GM18508 (cell line): ENCODE measurements at regions not wholly inside any gene's neighbourhood (a gene's known extent, or its start where the extent isn't known, plus 50 kb on each side); places are given as distances from the start of the nearest gene placed in this dataset.

Source experiments
- ATAC-seq: cut with Tn5 transposase; IDR thresholded peaks from one replicate; pipeline ENCODE4 v1.9.1; 2021; ENCODE audit warnings: moderate number of reproducible peaks; ENCODE audit not compliant: insufficient read depth, unreplicated experiment

DNA sequence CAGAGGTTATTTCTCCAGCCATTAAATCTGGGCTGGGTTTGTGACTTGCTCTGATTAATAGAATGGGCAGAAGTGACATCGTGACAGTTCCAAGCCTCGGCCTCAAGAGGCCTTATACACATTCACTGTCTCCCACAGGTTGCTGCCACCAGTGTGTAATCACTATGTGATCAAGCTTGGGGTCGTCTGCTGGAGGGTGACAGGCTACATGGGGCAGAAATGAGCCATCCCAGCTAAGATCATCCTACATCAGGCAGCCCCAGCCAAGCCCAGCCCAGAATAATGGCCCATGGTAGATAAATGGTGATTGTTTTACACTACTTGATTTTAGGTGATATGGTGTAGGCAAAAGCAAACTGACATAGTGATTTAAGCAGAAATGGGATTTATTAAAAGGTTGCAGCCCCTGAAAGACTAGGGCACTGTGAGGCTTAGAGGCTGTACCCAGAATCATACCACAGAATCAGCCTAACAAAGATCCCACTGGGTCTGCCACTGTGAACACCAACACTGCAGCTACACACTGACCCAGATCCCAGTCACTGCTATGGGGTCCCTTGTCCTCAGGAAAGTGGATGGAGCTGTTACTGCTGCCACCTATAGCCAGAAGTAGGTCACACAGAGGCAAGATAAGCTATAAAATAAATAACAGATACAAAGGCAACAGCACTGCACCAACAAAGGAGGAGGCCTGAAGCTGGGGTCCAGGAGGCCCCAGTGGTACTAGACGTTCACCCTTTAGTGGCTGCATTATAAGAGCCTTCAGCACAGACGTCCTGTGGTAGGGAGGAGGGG is 159.6 kb upstream of the RBPJ start:
- no peak for ATAC-seq

DNA sequence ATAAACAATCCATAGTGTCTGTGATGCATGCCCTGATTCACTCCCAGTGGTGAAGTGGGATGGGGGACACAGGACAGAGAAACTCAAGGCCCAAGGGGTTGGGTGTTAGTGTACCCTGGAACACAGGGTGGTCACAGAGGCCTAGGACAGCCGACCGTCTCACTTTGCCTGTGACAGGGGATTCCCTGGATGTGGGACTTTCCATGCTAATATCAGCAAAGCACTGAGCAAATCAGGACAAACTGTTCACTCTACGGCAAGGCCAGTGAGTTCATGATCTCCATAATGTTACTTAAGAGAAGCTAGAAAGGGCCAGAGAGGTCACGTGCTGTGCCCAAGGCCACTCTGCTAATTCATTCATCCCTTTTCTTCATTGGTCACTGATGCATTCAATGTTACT is 158.7 kb upstream of the RBPJ start:
- no peak for ATAC-seq

DNA sequence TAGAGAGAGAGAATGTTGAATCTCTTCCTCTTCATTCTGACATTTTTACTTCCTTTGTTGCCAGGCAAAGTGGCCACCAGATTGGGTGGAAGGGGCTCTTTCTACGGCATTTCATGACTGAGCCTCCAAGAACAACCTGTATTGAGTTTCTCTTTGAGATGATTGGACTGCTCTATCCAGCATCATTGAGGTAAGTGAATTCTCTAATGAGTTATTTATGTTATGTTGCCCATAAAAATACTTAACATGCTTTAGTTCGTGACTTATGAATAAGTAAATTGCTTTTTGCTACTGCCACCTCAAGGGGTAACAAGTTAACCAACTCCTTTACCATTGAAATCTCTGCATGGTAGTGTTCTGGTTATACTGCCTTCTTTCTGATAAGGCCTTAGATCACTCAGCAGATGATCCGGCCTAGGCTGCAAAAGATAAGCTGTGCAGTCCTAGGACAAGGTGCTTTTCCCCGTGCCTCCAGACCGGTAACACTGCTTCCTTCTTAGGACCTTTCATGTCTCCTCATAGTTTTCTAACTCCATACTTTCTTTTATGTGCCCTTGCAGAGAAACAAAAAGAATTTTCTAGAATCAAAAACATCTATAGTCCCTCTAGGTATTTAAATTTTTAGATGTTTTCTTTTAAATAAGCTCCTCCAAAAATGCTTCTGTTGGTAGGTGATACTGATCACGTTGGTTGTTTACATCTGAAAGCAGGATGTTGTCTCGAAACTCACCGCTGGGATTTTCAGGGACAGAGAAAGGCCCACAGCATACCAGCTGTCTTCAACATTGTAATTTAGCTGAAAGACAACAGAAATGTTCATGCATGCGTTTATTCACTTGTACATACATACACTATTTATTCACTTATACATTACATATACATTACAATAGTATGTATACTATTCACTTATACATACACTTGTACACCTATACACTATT is 157.1 kb upstream of the RBPJ start:
- ATAC-seq = no peak

DNA sequence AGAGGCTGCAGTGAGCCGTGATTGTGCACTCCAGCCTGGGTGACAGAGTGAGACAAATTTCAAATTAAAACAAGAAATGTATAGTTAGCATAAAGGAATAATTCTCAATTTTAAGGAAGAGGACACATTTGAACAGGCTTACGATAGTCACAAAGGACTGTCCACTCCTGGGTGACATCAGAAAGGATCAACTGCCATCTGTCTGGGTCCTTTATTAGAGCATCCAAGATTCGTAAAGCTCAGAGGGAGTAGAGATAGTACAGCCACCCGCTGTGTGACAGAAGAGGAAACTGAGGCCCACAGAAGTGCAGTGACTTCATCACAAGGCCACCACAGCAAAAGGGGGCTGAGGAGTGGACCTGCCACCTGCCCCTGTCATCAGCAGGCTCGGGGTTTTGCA is 149.3 kb upstream of the RBPJ start:
- ATAC-seq = no peak

DNA sequence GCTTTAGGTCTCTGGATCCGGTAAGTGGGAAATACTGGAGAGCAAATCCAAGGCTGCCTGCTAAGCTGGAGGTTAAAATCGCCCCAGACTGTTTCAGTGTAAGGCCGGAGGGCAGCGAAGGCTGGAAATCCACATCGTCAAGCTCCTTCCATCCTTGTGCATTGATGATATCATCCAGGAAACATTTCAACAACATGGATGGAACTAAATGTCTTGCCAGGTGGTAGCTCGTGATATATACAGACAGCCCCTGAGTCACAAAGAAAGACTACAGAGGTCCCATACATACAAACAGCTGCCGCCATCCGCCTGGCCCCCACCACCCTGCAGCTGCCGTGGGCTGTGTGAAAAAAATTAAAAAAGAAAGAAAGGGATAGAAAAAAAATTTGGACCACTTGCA is 148.9 kb upstream of the RBPJ start:
- no peak for ATAC-seq

DNA sequence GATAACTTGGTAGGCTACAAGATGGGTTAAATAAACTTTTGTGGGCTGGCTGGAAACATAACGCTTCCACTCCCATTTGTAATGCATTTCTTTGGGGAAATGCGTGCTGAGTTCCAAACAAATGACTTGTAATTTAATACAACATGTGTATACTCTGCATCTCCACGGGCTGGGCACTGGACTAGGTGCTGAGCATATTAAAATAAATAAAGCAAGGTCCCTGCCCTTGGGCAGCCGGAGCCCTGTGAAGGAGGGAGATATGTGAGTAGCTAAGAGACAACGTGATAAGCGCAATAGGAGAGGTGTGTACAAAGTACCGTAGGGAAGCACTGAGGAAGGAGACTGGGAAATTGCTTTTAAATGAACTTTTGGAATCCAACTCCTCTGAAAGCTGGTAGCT is 147.2 kb upstream of the RBPJ start:
- ATAC-seq = no peak

DNA sequence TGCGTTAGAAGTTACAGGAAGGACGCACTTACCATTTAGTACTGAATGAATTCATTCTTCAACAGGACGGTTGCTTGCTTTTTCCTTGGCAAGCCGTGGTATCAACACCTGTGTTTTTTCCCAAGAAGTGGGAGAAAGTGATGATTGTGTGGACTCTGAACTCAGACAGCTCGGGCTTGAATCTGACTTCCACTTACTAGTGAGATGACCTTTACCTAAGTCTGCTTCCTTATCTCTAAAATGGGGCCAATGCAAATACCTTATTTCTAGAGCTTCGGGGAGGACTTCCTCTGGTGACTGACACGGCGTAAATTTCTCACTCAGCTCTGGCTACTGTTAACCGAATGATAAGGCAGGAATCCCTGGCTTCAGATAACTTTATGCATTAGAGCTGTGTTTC is 146.8 kb upstream of the RBPJ start:
- ATAC-seq = no peak

DNA sequence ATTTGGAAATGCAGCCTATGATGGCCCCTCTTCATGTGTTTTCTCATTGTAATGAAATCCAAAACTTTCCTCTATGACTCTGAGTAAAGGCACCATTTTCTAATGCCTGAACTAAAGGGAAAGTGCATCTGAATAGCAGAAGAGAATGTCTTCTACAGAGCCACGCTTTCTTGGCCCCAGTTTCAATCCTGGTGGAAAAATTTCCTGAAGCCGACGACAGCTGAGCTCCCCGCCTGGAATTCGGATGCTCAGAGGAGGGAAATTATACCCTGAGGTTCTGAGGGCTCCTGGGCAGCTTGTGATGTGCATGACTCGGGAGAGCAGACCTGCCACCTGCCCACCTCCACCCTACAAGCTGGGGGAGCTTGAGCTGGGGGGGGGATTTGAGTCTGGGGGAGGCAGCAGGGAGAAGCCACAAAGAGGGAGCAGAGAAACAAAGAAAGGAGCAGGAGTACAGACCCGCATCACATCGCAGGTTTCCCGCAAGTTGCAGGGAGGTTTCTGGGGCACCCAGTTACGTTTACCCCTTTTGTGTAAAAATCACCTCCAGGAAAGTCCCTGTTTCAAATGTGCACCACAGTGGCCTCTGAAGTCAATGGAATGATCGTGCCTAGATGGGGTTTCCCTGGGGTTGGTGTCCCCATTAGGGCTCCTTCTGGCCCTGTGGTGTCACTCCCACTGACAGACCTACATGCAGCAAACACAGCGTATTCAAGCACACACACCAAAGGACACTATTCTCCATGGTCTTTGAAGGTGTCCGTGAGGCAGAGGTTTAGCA is 145.6 kb upstream of the RBPJ start:
- ATAC-seq = no peak

DNA sequence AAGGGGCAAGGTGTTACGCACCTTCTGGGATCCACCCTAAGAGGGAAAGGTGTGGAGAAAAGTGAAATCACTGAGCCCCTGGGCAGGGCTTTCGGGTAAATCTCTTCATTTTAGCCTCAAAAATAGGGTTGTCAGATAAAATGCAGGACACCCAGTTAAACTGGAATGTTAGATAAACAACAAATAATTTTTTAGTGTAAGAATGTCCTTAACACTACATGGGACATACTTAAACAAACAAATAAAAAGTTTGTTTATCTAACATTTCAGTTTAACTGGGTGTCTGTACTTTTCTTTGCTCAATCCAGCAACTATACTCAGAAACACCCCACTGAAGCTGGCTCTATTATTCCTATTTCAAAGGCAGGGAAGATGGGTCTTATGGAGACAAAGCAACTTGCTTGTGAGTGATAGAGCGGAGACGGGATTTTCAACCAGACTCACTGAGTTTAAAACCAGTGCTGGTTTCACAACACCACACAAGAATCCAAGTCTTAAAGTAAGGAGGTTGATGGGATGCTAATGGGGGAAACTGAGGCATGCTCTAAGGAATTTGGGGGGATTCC is 144.8 kb upstream of the RBPJ start:
- ATAC-seq = no peak

DNA sequence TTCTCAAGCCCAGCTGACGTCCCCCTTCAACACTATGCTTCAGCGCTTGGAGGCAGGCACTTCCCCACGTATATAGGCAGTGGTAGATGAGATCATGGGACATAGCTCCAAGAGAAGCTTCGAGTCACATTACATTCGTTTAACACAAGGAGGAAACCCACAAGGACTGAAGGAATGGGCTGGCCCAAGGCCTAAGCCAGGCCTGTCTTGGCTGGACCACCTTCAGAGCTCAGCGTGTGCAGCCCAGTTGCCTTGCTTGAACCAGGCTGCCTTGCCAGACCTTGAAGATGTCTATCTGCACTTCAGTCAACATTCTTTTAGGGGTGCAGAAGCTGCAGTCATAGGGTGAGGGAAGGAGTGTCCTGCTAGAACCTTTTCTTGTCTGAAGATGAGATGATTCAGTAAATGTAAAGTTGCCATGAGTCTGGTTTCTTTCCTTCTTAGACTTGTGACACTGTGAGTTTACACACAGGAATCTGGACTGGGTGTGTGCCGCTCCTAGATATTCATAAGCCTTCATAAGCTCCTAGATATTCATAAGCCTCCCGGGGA is 144.1 kb upstream of the RBPJ start:
- no peak for ATAC-seq

DNA sequence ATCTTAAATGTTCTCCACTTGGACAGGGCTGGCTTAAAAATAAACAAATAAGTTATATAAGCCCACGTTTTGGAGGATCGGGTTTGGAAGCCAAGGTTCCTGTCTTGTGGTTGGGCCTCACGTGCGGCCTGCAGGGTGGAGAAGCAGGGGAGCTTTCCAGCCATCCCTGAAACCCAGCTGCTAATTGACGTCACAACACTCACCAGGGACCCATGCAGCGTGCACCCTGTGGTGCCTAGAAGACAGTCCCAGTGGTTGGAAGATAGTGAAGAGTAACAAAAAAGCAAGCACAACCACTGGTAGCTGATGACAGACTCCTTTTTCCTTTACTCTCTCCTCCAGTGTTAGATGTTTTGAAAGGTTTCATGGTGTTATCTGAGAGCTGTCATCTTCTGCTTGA is 142.0 kb upstream of the RBPJ start:
- no peak for ATAC-seq

DNA sequence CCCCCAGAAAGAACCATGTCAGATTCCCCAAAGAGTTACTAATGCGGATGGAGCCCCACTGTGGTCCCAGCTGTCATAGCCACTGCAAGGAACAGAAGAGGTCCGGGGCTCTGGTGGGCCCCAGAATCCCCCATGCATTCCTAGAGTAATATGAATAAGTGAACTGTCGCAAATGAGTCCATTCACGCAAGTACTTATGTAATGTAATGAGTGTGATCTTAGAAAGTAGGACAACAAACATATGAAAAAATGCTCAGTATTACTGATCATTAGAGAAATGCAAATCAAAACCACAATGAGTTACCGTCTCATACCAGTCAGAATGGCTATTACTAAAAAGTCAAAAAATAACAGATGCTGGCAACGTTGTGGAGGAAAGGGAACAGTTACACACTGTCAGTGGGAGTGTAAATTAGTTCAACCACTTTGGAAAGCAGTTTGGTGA is 141.5 kb upstream of the RBPJ start:
- peak; percentile 84 for ATAC-seq

DNA sequence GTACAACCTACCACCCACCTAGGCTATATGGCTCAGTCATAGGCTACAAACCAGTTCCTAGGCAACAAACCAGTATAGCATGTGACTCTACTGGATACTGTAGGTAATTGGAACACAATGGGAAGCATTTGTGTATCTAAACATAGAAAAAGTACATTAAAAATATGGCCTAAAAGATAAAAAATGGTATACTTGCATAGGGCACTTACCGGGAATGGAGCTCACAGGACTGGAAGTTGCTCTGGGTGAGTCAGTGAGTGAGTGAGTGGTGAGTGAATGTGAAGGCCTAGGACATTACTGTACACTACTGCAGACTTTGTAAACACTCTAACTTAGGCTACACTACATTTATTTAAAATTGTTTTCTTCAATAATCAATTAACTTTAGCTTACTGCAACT is 139.2 kb upstream of the RBPJ start:
- no peak for ATAC-seq

DNA sequence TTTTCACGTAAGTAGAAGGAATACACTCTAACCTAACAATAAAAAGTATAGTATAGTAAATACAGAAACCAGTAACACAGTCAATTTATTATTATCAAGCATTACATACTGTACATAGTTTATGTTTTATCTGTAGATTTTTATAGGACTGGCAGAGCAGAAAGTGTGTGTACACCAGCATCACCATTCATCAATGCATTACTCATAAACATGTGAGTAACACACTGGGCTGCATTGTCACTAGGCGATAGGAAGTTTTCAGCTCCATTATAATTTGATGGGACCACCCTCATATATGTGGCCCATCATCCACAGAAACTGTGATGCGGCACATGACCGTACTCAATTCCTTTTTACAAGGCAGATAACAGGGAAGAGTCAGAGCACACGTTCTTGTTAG is 137.8 kb upstream of the RBPJ start:
- no peak for ATAC-seq

DNA sequence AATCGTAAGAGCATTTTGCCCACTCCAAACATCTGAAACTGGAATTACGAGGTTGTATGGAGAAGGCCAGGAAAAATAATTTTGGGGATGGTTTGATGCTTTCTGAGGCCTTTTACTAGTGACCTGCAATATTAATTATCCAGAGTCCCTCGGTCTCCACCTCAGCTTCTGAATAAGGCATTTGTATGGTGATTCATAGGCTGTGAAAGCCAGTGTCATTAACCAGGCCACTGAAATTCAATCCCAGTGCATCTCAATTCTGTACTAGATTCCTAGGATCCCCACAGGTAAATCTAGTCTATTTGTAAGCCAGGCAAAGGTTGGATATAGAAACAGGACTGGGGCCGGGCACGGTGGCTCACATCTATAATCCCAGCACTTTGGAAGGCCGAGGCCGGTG is 135.4 kb upstream of the RBPJ start:
- ATAC-seq = no peak

DNA sequence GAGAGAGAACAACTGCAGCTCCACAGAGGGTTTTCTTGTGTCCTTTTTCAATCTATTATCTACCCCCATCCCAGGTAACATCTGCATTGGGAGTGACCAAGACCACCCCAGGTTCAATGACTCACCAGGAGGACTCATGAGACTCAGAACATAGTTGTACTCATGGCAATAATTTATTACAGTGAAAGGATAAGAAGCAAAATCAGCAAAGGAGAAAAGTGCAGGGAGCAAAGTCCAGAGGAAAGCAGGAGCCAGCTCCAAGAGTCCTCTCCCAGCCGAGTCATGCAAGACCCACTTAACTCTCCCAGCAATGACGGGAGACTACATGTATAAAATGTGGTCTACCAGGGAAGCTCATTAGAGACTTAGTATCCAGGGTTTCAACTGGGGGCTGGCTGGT is 129.5 kb upstream of the RBPJ start:
- ATAC-seq = no peak

DNA sequence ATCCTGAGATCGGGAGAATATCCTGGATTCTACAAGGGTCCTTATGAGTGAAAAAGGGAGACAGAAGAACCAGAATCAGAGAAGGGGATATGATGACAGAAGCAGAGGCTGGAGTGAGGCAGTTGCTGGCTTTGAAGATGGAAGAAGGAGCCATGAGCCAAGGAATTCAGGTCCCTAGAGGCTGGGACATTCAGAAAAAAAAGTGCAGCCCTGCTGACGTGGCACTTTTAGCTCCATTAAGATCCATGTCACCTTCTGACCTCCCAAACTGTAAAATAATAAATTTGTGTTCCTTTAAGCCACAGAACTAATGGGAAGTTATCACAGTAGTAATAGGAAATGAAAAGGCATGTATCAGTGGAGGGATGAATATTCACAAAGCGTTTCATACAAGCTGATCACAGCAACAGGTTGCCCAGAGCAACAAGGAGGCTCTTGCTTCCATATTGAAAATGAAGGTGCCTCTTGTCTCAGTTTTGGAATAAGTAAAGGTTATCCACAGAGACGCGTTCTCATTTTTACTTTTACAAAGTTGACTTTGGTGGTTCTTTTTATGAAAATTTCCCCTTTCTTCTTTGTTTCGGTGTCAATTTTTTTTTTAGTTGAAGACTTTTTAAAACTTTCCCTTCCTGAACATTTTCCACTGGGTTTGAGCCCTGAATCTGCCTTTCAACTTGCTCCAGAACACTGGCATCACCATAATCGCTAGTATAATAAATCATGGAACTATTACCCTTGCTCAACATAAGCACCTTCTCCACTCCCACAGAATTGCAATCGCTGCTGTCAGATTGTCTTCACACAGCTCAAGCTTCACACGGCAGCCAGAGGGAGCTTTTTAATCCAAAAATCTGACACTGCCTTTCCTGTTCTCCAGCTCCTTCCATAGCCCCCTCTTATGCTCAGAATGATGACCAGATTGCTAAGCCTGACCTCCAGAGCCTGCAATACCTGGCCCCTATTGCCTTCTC is 127.6 kb upstream of the RBPJ start:
- ATAC-seq = no peak

DNA sequence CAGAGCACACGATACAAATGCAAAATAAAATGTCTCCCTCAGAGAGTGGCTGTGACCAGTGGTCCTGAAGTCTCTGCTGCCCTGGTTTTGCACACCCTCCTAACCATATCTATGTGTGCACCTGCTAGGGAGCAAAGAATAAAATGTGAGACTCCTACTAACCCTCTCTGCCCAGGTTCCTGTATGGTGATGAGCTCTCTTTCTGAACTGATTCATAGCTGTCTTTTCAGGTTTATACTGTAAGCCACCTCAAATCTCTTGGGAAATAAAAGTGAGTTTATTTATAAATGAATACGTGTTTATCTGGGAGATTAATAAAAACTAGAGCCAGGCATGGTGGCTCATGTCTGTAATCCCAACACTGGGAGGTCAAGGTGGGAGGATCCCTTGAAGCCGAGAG is 126.0 kb upstream of the RBPJ start:
- no peak for ATAC-seq

DNA sequence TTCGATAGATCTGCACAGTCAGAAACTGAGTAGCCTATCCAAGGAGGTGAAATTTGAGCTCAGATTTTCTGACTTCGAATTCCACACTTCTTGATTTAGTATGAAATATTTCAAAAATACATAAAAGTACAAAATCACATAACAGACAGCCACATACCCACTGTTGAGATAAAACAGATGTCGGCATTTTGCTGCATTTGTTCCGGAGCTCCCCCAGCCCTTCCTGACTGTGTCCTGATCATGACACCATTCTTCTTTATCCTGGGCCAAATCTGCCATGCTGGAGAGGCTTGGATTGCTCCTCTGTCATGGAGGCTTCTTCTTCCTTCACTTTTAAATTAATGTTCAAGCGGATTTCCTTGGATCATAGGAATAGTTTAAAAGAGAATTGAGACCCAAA is 124.2 kb upstream of the RBPJ start:
- no peak for ATAC-seq
